Vagina (tissue), 2 donors: ENCODE measurements at regions not wholly inside any gene's neighbourhood (a gene's known extent, or its start where the extent isn't known, plus 50 kb on each side); places are given as distances from the start of the nearest gene placed in this dataset.

ENCODE experiments used
- POLR2AphosphoS5 ChIP-seq, 2 donors: sonication (generic); formaldehyde crosslinking; IDR thresholded peaks; one replicate each; pipeline ENCODE4 v1.9.0; 2017; ENCODE audit warnings: antibody characterized with exemption in 2 of 2, mild to moderate bottlenecking in 2 of 2, low read depth in 1 of 2; ENCODE audit not compliant: insufficient read depth in 1 of 2
- TF ChIP-seq, protein P1 (sequence below), 3 experiments: fragments of 450-650 bp in 2 of 3; fragments of 200-600 bp in 1 of 3; sonication (generic) in 1 of 3; IDR thresholded peaks; one replicate each; pipeline ENCODE4 v1.5.1; 2017 to 2019; ENCODE audit warnings: antibody characterized with exemption in 3 of 3, mild to moderate bottlenecking in 2 of 3, moderate library complexity in 2 of 3

DNA sequence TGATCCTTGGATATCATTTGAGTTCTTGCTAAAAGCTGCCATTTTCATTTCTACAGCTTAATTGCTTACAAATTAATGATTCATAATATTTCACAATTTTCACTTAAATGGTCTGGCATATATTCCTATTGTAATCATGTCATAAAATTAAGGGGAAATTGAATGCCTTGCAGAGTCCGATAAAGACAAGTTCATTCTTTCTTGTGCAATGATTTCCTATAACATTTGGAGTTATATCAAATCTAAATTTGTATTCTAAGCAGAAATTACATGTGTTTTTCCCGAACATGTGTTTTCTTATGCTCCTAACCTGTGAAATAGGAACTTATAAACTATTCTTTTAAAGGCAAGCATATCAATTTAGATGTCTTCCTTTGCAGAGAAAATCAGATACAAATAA, 118.3 kb upstream of the CYYR1 start:
- TF ChIP-seq, protein P1, sequence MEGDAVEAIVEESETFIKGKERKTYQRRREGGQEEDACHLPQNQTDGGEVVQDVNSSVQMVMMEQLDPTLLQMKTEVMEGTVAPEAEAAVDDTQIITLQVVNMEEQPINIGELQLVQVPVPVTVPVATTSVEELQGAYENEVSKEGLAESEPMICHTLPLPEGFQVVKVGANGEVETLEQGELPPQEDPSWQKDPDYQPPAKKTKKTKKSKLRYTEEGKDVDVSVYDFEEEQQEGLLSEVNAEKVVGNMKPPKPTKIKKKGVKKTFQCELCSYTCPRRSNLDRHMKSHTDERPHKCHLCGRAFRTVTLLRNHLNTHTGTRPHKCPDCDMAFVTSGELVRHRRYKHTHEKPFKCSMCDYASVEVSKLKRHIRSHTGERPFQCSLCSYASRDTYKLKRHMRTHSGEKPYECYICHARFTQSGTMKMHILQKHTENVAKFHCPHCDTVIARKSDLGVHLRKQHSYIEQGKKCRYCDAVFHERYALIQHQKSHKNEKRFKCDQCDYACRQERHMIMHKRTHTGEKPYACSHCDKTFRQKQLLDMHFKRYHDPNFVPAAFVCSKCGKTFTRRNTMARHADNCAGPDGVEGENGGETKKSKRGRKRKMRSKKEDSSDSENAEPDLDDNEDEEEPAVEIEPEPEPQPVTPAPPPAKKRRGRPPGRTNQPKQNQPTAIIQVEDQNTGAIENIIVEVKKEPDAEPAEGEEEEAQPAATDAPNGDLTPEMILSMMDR (IDR thresholded peaks at IDR 0.05) = no peak
- no peak for TF ChIP-seq POLR2AphosphoS5 (IDR thresholded peaks at IDR 0.05; ENCODE audit: insufficient read depth in 1 of 2, low read depth in 1 of 2)
